RWPE1 (cell line): ENCODE measurements at regions not wholly inside any gene's neighbourhood (a gene's known extent, or its start where the extent isn't known, plus 50 kb on each side); places are given as distances from the start of the nearest gene placed in this dataset.

Source experiments
- CTCF ChIA-PET: fragments of 350-600 bp; sonication (Branson Sonifier 250); formaldehyde crosslinking; extraction: SDS; loops from one replicate; lab custom pipeline; 2021; lab: Yijun Ruan, JAX
- POLR2A ChIA-PET: fragments of 400-600 bp; formaldehyde crosslinking; extraction: SDS; loops from one replicate; lab custom pipeline; 2020; ENCODE audit warnings: antibody characterized with exemption; ENCODE audit not compliant: low non-redundant PET; lab: Yijun Ruan, JAX
- DNase-seq: peaks from one replicate; pipeline ENCODE4 v3.0.0; 2012; ENCODE audit warnings: low spot score
- H3K27ac ChIP-seq: fragments of 450-650 bp; 2 replicates; pipeline ENCODE4 v1.5.1; 2017
- CTCF ChIP-seq: fragments of 450-650 bp; conservative IDR thresholded peaks from 2 replicates; pipeline ENCODE4 v1.5.1; 2017; ENCODE audit warnings: low read depth, mild to moderate bottlenecking

DNA sequence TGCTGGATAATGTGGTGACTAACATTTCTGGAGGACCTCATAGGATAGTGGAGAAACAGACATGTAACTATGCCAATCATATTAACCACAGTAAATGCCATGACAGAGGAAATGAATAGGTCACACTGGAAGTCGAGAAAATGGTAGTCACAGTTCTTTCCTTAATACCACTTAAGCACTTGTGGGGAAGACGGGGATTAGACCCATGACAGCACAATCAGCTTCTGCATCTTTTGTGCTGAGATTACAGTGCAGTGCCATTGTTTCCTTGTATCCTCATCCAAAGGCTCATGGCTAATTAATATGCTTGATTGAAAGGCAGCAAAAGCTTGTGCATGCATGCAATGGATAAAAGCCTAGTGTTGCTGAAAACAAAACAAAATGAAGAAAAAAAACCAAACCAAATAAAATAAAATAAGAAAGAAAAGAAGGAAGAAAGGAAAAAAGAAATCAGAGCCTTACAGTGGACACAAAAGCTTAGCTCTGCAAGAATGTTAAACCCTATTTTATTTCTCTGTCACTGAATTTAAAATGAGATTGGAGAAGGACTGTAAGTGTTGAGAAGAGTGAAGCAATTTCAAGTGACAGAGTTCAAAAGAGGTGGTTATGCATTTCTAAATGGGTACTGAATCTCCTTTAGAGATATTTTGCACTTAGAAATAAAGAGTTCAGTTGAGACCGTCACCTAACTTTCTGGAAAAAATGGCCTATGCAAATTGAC is 1011.9 kb downstream of the CDH8 start:
- ChIA-PET CTCF (interaction anchor here (0.6 to 0.7 kb wide), 2 partner anchors 22 to 1985 kb away, joined by 3 to 7 read pairs; no protein-coding TSS in a partner anchor), POLR2A (no interaction called here)
- DNase-seq, result no peak
- TF ChIP-seq CTCF, result no peak
- H3K27ac ChIP-seq, result no peak overlapping the region

DNA sequence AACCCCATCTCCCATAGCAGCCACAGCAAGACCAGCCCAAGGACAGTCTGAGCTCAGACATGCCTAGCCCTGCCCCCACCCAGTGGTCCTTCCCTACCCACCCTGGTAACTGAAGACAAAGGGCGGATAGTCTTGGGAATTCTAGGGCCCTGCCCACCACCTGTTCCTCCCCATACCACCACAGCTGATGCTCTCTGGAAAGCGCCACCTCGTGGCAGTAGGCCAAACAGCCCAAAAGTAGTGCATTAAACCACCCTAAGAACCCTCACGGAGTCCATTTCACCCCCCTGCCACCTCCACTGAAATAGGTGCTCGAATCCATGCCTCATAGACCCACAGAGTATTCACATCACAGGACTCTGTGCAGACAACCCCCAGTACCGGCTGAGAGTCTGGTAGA is 1021.4 kb downstream of the CDH8 start:
- ChIA-PET POLR2A (no interaction called here), CTCF (interaction anchor here (0.6 kb wide), 1 partner anchor 12 kb away, joined by 4 read pairs; no protein-coding TSS in a partner anchor)
- TF ChIP-seq CTCF, result no peak
- no peak for DNase-seq
- H3K27ac ChIP-seq, result no peak overlapping the region

DNA sequence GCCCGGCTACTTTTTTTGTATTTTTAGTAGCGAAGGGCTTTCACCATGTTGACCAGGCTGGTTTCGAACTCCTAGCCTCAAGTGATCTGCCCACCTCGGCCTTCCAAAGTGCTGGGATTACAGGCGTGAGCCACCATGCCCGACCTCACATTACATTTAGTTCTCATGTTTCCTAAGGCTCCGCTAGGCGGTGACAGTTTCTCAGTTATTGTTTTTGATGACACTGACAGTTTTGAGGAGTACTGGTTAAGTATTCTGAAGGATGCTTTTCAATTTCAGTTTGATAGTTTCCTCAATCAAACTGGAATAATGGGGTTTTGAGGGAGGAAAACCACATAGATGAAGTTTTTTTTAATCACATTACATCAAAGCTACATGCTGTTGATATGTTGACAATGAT is 1028.5 kb downstream of the CDH8 start:
- ChIA-PET CTCF (interaction anchor here (0.5 kb wide), 1 partner anchor 221 kb away, joined by 3 read pairs; no protein-coding TSS in a partner anchor), POLR2A (interaction anchor here (0.6 kb wide), 1 partner anchor 647 kb away, joined by 4 read pairs; no protein-coding TSS in a partner anchor)
- no peak overlapping the region for H3K27ac ChIP-seq
- no peak for TF ChIP-seq CTCF
- no peak for DNase-seq

GRCh38 chr16:61005952-61006351 is 1030.3 kb downstream of the CDH8 start:
- ChIA-PET POLR2A (no interaction called here), CTCF (no interaction called here)

GRCh38 chr16:61002479-61003204 is 1033.6 kb downstream of the CDH8 start:
- no peak for TF ChIP-seq CTCF
- H3K27ac ChIP-seq, result no peak overlapping the region
- no peak for DNase-seq
- ChIA-PET CTCF (interaction anchor here (0.6 kb wide), 2 partner anchors 12 to 21 kb away, joined by 4 to 7 read pairs; no protein-coding TSS in a partner anchor), POLR2A (no interaction called here)

More at GRCh38 chr16:61005952-61006351, 1030.3 kb downstream of the CDH8 start:
- no peak for DNase-seq
- H3K27ac ChIP-seq, result no peak overlapping the region
- TF ChIP-seq CTCF, result no peak

DNA sequence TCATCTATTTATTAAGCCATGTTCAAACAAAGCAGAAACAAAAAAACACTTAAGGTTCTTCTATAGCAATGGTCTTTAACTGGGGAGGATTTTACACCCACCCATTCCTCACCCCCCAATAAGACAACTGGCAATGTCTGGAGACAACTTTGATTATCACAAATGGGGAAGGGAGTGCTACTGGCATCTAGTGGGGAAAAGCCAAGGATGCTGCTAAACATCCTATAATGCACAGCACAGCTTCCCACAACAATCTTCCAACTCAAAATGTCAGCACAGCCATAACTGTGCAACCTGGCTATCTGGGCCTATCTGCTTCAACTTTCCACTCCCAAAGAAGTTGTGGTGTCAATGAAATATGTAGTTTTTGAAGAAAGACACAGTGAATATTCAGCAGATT is 1044.4 kb downstream of the CDH8 start:
- CTCF ChIA-PET, result no interaction called here
- DNase-seq, result no peak
- no peak for TF ChIP-seq CTCF
- no peak overlapping the region for H3K27ac ChIP-seq
- POLR2A ChIA-PET, result no interaction called here
